ENCODE measurements at regions not wholly inside any gene's neighbourhood (a gene's known extent, or its start where the extent isn't known, plus 50 kb on each side); places are given as distances from the start of the nearest gene placed in this dataset.

DNA sequence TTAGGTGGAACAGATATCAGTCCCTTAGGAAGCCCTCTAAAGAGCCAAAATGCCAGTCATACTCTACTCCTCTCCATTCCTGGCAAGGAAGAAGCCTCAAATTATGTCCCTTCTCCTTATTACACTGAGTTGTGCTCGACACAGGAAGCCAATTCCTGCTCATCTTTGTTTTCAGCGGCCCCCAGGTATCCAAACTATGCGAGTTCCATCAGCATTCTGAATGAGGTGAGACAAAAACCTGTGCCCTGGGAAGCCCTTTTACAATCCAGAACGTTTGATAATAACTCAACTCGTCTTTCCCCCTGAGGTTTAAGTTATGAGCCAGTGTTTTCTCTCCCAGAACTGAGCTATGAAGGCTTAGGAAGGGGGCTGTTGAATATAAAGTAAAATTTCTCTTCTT is 580.5 kb downstream of the NXPH1 start:
- TF ChIP-seq TCF7L2 (IDR thresholded peaks at IDR 0.05; ENCODE audit: borderline replicate concordance, low read depth, low read length) = no peak
- TF ChIP-seq ZFP3 (tag by site-specific recombination; IDR thresholded peaks at IDR 0.05; ENCODE audit: low read depth) = no peak
- TF ChIP-seq, protein P1, sequence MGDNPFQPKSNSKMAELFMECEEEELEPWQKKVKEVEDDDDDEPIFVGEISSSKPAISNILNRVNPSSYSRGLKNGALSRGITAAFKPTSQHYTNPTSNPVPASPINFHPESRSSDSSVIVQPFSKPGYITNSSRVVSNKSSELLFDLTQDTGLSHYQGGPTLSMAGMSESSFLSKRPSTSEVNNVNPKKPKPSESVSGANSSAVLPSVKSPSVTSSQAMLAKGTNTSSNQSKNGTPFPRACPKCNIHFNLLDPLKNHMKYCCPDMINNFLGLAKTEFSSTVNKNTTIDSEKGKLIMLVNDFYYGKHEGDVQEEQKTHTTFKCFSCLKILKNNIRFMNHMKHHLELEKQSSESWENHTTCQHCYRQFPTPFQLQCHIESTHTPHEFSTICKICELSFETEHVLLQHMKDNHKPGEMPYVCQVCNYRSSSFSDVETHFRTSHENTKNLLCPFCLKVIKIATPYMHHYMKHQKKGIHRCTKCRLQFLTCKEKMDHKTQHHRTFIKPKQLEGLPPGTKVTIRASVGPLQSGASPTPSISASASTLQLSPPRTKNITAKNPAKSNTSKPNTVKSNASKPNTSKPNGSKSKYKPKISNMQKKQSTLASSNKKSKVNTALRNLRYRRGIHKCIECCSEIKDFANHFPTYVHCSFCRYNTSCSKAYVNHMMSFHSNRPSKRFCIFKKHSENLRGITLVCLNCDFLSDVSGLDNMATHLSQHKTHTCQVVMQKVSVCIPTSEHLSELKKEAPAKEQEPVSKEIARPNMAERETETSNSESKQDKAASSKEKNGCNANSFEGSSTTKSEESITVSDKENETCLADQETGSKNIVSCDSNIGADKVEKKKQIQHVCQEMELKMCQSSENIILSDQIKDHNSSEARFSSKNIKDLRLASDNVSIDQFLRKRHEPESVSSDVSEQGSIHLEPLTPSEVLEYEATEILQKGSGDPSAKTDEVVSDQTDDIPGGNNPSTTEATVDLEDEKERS (tag by site-specific recombination; IDR thresholded peaks at IDR 0.05) = no peak
- no peak for TF ChIP-seq ZNF660 (tag by site-specific recombination; IDR thresholded peaks at IDR 0.05)
- TF ChIP-seq, protein P2, sequence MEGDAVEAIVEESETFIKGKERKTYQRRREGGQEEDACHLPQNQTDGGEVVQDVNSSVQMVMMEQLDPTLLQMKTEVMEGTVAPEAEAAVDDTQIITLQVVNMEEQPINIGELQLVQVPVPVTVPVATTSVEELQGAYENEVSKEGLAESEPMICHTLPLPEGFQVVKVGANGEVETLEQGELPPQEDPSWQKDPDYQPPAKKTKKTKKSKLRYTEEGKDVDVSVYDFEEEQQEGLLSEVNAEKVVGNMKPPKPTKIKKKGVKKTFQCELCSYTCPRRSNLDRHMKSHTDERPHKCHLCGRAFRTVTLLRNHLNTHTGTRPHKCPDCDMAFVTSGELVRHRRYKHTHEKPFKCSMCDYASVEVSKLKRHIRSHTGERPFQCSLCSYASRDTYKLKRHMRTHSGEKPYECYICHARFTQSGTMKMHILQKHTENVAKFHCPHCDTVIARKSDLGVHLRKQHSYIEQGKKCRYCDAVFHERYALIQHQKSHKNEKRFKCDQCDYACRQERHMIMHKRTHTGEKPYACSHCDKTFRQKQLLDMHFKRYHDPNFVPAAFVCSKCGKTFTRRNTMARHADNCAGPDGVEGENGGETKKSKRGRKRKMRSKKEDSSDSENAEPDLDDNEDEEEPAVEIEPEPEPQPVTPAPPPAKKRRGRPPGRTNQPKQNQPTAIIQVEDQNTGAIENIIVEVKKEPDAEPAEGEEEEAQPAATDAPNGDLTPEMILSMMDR (tag by site-specific recombination; IDR thresholded peaks at IDR 0.05) = no peak
- TF ChIP-seq ZNF473 (tag by site-specific recombination; IDR thresholded peaks at IDR 0.05) = no peak
- TF ChIP-seq GFI1B (tag by site-specific recombination; IDR thresholded peaks at IDR 0.05) = no peak

Measured in HEK293 (cell line).